Umbilical cord (tissue), 1 donor: ENCODE measurements at regions not wholly inside any gene's neighbourhood (a gene's known extent, or its start where the extent isn't known, plus 50 kb on each side); places are given as distances from the start of the nearest gene placed in this dataset.

Experiments used
- DNase-seq: peaks from one replicate; pipeline ENCODE4 v3.0.0-alpha.2; 2015; ENCODE audit warnings: low spot score

DNA sequence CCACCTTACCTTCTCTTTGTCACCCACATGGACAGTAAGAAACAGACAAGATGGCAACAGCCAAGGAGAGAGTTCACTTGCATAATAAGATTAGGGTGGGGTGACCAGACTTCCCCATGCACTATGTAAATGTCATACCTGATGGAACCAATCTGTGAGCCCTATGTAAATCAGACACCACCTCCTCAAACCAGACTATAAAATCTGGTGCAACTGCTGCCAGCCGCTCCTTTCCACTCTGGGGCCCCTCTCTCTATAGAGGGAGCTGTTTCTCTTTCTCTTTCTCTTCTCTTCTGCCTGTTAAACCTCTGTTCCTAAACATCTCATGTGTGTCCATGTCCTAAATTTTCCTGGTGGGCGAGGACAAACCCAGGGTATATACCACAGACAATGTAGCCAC lies 405.5 kb upstream of the CNTN4 start:
- no peak for DNase-seq

DNA sequence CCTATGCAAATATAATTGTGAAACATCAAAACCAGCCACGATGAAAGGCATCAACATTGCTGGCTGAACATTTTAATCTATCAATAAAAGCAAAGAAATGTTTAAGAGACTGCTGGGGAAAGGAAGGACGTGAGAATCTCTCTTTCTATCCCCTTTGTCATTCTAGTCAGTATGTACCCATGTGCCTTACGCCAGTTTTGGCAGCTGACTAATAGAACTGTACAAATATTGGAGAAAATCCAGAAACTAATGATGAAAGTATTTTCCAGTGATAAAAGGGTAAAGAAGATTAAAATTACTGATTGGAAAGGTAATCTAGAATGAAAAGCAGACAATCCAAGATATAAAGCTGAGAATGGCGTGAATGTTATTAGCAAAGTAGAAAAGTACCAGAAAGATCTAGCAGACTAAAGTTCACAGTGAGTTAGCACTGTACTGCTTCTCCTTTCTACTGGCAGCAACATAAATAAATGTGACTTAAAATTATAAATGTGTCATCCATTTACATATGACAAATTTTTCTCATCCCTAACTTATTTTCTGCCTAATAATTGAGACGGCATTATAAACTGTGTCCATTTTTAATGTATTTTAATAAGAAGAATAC lies 401.9 kb upstream of the CNTN4 start:
- DNase-seq, result peak; percentile 48

DNA sequence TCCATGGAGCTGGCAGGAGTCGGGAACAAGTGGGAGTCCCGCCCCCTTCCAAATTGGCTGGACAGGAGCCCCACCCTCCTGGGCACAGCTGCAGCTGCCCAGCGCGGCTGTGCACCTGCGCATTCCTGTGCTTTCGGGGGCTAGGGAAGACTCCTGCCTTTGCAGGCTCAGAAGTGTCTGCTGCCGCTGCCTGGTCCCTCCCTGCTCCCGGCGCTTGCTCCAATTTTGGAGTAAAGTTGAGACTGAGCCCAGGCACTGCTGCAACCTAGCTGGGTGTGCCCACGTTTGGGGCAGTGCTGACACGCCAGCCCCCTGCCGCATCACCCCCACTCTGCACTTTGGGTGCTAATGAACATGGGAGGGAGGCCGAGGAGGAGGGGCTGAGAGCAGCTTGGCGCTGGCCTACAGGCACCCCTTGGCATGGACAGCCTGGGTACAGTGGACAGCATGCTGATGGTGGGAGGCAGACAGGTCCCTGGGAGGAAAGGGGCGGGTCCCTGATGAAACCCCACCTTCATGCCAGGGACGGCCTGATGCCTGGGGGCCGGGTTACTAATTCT lies 399.2 kb upstream of the CNTN4 start:
- no peak for DNase-seq

DNA sequence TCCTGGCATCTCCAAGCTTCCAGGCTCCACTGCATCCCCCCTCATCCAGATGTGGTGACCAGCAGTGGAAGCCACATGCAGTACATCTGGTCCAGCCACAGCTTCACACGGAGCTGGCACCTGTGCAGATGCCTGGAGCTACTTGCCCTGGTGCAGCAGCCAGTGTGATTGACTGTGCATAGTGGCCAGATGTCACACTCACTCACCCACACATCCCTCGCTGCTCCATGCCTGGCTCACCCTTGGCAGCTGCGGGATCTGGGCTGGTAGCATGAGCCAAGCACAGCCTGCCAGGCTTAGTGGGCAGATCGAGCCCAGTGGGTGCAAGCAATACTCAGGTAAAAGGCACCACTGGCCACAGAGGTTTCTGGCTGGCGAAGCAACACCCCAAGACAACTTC lies 398.0 kb upstream of the CNTN4 start:
- DNase-seq, result no peak

DNA sequence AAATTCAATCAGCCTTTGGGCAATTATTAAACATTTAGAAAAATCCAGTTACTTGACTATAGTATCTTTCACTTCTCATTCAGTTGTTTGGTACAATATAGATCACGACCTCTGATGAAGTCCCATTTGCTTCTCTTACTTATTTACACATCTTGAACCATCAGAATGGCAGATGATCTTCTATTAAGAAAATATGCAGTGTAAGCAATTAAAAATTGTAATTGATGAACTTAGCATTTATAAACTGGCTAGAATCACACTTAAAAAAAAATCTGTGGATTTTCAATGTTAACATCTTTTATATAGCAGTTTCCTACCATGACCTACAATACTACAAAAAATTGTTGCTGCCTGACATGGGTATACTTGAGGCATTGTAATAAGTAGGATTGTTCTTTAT lies 395.5 kb upstream of the CNTN4 start:
- DNase-seq, result no peak

DNA sequence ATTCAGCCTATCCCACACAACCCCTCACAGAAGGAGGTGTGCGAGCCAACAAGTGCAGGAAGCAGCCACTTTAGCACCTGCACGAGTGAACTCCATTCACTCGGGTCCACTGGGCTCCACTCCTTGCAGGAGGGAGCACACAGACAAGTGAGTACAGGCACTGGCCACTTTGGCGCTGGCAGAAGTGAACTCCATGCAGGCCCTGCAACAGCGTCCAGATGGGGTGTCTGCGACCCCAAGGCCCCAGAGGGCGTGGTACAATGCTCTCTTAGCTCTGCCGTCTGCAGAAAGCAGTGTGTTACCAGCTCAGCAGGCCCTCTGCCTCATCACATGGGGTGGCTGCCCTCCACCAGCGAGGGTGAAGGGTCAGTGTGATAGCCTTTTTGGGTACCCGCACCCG lies 388.0 kb upstream of the CNTN4 start:
- no peak for DNase-seq

DNA sequence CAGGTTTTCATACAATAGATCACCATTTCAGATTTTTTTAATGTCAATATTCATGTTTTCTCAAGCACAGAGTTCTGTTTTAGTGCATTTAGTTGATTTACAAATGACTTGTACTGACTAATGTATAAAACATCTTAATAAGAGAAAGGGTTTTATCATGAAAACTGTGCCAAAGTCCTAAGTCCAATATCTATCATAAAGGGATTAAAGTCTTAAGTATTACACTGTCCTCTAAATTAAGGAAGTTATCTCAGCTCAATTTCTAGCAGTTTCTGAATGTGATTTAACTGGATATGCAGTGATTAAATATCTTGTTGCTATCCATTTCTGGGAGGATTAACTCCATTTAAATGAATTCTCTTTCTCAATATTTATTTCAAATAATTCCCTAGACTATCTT lies 381.1 kb upstream of the CNTN4 start:
- DNase-seq, result peak; percentile 11

DNA sequence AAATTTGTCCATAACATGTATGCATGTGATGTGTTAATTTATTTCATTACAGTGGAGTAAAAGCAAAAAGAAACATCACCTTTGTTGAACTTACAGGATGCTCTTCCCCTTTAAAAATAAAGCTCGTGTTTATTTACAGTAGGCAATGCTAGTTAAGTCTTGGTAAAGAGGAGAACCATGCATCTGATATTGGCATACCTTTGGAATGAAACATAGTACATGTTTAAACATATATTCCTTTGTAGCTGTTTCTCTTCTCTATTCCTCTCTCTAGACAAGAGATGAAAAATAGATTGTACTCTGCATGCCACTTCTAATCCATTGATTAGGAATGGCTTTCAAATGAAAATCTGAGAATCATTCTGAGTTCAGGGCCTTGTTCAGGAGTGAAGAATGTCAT lies 374.9 kb upstream of the CNTN4 start:
- no peak for DNase-seq

DNA sequence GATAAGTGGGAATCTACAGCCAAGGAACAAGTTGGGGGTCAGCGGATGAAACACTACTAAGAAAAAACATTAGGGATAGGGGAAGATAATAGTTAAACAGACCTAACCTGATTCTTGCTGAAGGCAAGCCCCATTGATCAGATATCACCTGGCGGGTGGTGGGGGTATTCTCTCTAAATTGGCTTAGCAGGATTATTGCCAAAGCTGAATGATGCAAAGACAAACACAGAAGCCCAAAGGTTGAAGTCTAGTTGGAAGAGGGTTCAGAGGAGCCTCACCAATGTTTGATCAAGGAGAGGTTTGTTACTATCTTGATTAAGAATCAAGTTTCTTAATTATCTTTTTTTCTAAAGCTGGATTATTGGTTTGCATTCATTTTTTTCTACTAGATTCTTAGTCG lies 371.9 kb upstream of the CNTN4 start:
- DNase-seq, result no peak

DNA sequence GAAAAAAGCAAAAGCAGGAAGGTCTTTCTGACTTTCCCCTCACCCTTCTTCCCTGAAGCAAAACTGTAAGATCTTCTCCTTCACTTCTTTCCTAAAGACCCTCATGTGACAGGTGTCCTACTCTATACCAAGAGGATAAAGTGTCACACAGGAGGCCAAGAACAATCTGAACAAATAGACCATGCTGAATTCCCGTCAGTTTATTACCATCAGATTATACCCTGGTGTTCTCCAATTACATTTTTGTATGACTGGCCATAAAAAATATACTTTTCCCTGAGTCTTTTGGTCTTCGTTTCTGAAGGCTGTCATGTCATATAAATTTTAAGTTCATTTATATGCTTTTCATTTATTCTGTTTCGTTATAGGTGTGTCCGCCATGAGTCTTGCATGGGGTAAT lies 371.4 kb upstream of the CNTN4 start:
- no peak for DNase-seq

DNA sequence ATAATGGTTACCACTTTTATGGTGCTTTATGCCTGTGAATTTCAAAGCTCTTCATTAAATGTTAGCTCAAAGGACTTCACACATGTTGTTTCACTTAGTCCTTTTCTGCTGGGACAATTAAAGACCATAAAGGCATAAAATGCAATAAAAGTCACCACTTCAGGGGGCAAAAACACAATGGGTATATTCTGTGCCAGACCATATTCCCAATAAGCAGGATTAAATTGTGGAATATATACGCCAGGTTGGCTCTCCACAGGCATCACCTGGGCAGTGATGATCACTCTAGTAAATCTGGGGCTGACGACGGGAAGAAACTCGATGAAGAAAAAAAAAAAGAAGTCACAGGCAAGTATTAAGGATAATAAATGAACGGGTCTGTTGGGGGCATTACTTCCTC lies 370.2 kb upstream of the CNTN4 start:
- no peak for DNase-seq

DNA sequence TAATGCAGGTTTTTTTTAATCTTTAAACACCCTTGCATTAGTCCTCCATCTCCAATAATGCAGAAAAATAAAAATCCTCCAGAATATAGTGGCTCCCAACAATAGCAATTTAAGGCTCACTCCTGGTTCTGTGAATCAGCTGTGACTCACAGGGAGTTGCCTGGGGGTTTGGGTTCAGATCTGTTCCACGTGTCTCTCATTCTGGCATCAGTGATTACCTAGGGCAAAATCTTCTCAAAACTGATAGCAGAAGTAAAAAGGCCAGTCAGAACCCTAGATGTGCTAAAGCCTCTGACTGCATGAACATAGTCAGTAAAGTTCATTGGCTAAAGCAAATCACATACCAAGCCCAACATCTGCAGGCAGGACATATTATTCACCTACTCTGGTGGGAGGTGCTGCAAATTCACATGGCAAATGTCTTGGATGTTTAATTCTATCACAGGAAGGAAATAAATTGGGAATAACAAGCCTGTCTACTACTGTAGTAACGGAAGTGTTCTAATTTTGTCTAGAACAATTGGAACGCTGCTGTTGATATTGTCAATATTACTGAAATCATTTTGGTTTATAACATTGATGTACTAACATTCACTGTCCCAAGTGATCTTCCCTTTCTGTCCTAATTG lies 364.1 kb upstream of the CNTN4 start:
- DNase-seq, result no peak

DNA sequence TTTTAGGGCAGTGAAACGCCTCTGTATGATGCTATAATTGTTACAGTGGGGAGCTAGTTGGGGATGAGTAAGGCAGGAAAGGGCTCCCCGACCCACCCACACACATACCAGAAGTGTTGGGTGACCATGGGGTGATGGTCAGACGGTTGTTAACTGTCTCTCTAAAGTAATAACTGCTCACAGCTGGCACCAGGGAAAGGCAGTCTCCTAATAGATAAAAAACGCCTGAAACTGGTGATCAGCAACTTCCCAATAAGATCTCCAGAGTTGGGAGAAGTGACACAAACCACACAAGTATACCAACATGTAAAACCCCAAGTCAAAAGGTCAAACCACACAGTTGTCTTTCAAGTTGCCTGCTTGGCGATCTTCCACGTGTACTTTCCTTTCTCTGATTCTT lies 346.5 kb upstream of the CNTN4 start:
- DNase-seq, result no peak

DNA sequence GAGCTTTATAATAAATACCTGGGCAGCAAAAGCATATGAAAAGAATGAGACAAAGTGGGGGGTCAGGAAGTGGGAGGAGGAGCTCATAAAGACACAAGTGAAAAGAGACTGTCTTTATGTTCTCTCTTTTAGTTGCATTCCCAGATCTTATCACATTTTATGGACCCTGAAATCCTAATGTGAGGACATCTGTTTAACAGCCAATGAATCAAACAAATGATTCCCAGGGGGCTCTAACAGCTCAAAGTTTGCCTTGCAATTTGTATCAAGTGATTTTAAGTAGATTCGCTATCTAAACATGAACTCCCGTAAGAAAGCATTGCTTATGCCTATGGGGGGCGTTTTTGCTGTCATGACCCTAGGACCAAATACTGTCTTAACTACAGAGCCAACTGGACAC lies 332.3 kb upstream of the CNTN4 start:
- DNase-seq, result no peak

DNA sequence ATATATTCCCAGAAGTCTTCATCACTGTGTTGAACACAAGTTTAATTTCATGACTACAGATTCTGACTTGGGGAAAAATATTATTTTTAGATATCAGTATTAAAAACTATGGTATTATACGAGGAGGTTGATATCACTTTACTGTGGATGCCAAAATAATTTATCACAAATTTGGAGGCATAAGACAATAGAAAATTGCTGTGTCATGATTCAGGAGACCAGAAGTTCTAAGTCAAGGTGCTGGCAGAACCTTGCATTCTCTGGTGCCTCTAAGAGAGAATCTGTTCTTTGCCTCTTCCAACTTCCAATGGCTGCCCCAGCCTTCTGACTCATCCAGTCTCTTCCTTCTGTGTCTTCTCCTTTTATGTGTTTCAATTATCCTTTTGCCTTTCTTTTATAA lies 325.0 kb upstream of the CNTN4 start:
- no peak for DNase-seq

DNA sequence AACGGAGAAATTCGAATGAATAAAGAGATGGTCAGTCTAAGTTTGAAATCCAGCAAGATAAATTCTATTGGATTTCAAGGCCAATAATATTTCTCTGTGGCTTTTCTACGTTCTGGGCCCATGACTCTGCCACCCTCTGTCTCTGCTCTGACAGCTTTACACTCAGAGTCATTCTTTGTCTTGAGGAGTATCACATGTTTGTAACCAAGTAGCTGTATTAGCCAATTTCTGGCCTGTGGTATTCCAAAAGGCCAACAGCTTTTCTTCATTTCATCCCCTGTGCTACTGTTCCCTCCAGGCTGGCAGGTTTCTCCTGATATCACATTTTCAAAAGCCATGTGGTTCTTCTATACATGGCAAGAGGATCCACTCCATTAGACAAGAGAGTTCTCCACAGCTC lies 324.1 kb upstream of the CNTN4 start:
- DNase-seq, result no peak

DNA sequence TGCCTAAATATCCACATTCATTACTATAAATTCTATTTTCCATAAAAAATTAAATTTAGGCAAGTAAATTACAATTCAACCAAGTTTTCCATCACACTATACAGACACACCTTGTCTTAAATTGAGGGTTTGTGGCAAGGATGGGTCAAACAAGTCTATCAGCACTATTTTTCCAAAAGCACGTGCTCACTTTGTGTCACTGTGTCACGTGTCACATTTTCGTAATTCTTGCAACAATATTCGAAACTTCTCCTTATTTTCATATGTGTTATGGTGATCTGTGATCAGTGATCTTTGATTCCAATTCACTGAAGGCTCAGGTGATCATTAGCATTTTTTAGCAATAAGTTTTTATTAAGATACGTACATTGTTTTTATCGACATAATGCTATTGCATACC lies 323.3 kb upstream of the CNTN4 start:
- DNase-seq, result no peak

DNA sequence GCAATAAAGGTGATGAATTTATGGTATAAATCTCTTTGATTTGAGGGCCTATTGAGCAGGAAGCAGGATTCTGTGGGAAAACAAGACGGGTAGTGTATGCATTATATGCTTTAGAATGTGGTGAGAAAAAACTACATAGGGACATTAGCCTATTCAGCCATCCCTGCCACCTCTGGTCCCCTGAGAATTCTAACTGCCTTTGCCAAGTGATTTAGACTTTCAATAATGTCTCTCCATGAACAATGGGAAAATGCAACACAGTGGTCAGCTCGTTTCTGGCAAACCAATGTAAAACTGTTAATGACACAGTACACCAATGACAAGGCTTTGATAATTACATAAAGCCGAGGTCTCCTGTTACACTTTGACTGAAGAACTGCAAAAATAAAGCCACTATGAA lies 314.7 kb upstream of the CNTN4 start:
- DNase-seq, result no peak

DNA sequence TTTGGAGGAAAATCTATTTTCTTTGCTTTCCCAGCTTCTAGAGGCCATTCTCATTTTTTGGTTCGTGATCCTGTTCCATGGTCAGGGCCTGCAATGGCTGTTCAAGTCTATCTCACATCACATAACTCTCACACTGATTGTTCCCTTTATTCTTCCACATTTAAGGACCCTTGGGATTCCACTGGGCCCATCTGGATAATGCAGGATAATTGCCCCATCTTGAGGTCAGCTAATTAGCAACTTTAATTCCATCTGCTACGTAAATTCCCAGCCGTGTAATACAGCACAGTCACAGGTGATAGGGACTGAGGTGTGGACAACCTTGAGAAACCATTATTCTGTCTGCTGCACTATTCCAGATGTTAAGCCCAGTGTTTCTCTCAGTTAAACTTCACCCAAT lies 311.6 kb upstream of the CNTN4 start:
- no peak for DNase-seq

DNA sequence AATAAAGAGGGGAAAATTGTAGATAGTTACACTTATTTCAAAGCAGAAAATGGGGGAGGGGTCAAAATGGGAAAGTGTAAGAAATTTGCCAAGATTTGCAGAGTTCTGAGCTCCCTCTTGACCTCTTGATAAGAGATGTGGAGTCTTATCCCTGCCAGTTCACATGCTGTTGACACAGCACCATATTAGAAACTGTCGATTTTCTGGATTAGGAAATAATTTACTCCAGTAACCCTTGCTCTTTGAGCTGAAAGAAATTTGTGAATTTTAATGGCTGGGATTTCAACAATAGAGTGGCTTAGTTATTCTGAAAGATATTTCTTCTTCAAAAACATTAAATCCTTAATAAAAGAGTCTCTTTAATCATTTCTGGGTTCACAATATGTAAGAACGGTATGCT lies 306.2 kb upstream of the CNTN4 start:
- no peak for DNase-seq

DNA sequence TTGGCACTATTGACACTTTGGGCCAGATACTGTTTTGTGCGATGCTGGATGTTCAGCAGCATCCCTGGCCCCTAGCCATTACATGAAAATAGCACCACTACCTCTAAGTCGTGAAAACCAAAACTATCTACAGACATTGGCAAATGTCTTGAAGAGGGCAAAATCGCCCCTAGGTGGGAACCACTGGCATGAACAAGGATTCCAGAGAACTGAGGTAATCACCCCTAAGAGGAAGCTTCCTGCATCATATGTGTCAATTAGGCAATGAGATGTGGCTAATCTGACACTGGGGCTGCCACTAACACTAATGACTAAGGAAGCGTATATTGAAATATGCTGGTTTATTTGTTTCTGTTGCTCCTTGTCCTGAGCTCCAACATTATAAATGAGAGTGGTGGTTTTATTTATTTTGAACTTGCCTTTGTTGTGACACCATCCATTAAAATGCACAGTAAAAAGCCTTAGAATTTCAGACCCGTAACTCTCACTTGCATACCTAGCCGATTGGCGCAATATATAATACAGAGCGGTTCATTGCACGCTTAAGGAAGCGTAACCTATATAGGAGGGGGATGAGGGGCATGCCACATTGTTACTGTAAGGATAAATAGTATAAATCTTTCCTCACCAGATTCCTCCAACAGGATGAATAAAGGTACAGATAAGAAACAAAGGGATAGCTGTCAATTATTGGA lies 299.8 kb upstream of the CNTN4 start:
- DNase-seq, result no peak

DNA sequence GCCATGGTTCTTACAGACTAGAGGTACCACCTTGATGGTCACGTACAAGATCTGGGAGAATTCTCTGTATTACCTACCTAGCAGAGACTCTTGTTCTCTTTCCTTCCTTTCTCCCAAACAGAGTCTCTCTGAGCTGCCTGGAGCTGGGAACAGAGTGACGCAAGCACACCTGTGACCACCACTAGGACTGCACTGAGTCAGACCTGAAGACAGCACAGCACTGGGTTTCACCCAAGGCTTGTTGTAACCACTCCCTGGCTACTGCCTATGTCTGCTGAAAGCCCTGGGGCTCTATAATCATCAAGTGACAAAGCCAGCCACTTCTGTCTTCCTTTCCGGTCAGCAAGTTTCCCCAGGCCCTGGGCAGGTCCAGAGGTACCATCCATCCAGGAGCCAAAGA lies 293.3 kb upstream of the CNTN4 start:
- no peak for DNase-seq

DNA sequence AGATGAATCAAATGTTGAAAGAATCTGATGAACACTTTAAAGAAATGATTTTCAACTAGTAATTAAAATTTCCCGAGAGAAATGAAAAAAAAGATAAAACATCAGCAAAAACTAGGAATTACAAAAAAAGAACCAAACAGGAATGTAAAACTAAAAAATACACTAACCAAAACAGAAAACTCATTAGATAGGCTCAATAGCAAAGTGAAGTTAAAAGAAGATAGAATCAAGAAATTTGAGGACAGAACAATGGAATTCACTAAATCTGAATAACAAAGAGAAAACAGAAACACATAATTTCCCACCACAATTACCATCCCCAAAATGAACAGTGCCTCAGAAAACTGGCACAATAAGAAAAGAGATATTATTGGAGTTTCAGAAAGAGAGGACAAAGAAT lies 290.1 kb upstream of the CNTN4 start:
- no peak for DNase-seq
